ENCODE measurements at regions not wholly inside any gene's neighbourhood (a gene's known extent, or its start where the extent isn't known, plus 50 kb on each side); places are given as distances from the start of the nearest gene placed in this dataset.
A peak's percentile ranks its signal among the peaks of the same experiment; 100 is the strongest.

- POLR2A ChIA-PET: no interaction called here
Measured at GRCh38 chr5:142508591-142508990, 177.3 kb downstream of the FGF1 start.

GRCh38 chr5:142507531-142508372, 178.1 kb downstream of the FGF1 start:
- ChIA-PET CTCF (interaction anchor here (0.6 kb wide), 1 partner anchor 975 kb away, joined by 3 read pairs; no protein-coding TSS in a partner anchor), SMC1A (ENCODE audit: uncharacterized antibody, unreplicated experiment) (interaction anchor here (1.3 kb wide), 1 partner anchor 43 kb away, joined by 4 read pairs; no protein-coding TSS in a partner anchor), POLR2A (interaction anchor here (0.6 kb wide), 1 partner anchor 281 kb away, joined by 5 read pairs; no protein-coding TSS in a partner anchor), RAD21 (ENCODE audit: unreplicated experiment) (interaction anchor here (1.1 kb wide), 1 partner anchor 26 kb away, joined by 3 read pairs; no protein-coding TSS in a partner anchor)
- no peaks in the 10 kb centered on the region for H3K4me1 ChIP-seq (ENCODE audit: control insufficient read depth, insufficient read depth, low read length)
- no peaks in the 10 kb centered on the region for H3K27me3 ChIP-seq (replicated peaks in 1 of 2; ENCODE audit: control insufficient read depth in 2 of 2, insufficient read depth in 2 of 2, low read length in 1 of 2)
- no peak overlapping the region for H3K4me3 ChIP-seq
- no peaks in the 10 kb centered on the region for H3K9me3 ChIP-seq (replicated peaks; ENCODE audit: control insufficient read depth, insufficient read depth, low read length)
- no TSS peak for BruUV-seq (replicated peaks)
- intact Hi-C loops (cut with micrococcal nuclease; ENCODE audit: unreplicated experiment) (no loop called here), in situ Hi-C loops (cut with MboI) (no loop called here)
- H3K79me2 ChIP-seq (ENCODE audit: control insufficient read depth, insufficient read depth, low read length): no peaks in the 10 kb centered on the region
- 53% methylated on average over 21 of the region's 21 CpGs for WGBS (ENCODE audit: insufficient coverage, insufficient replicate concordance, low lambda C conversion rate, missing lambda C conversion rate)
- ATAC-seq (peak; percentile 78), DNase-seq (ENCODE audit: low read depth, low spot score) (peak; percentile 3), FAIRE-seq (no peak)
- H4K20me1 ChIP-seq (ENCODE audit: control insufficient read depth, insufficient read depth): no peaks in the 10 kb centered on the region
- H3K27ac ChIP-seq (ENCODE audit: control insufficient read depth, insufficient read depth): no peak overlapping the region
- H3K36me3 ChIP-seq (ENCODE audit: control insufficient read depth in 2 of 2, insufficient read depth in 2 of 2, low read length in 1 of 2): no peaks in the 10 kb centered on the region
- H2AFZ ChIP-seq (ENCODE audit: control insufficient read depth, low read depth, low read length): no peak overlapping the region
- no peak overlapping the region for H3K4me2 ChIP-seq (ENCODE audit: control insufficient read depth, insufficient read depth)
- H3K9ac ChIP-seq (ENCODE audit: control insufficient read depth, insufficient read depth, low read length): no peak overlapping the region
- TF ChIP-seq SREBF1 (IDR thresholded peaks at IDR 0.05; ENCODE audit: low read length) (no peak), MEF2B (IDR thresholded peaks at IDR 0.05; ENCODE audit: partially characterized antibody, poor library complexity, severe bottlenecking) (peak; percentile 11), KDM1A (IDR thresholded peaks at IDR 0.05; ENCODE audit: borderline replicate concordance) (no peak), E4F1 (IDR thresholded peaks at IDR 0.05; ENCODE audit: borderline replicate concordance, partially characterized antibody) (no peak)

More at GRCh38 chr5:142508591-142508990, 177.3 kb downstream of the FGF1 start:
- Histone ChIP-seq H3K9me3 (replicated peaks; ENCODE audit: control insufficient read depth, insufficient read depth, low read length) (no peaks in the 10 kb centered on the region), H3K27me3 (replicated peaks in 1 of 2; ENCODE audit: control insufficient read depth in 2 of 2, insufficient read depth in 2 of 2, low read length in 1 of 2) (no peaks in the 10 kb centered on the region), H3K4me1 (ENCODE audit: control insufficient read depth, insufficient read depth, low read length) (no peaks in the 10 kb centered on the region), H3K4me2 (ENCODE audit: control insufficient read depth, insufficient read depth) (no peak overlapping the region), H3K4me3 (no peak overlapping the region), H3K79me2 (ENCODE audit: control insufficient read depth, insufficient read depth, low read length) (no peaks in the 10 kb centered on the region), H4K20me1 (ENCODE audit: control insufficient read depth, insufficient read depth) (no peaks in the 10 kb centered on the region), H2AFZ (ENCODE audit: control insufficient read depth, low read depth, low read length) (no peak overlapping the region), H3K9ac (ENCODE audit: control insufficient read depth, insufficient read depth, low read length) (no peak overlapping the region), H3K27ac (ENCODE audit: control insufficient read depth, insufficient read depth) (no peak overlapping the region), H3K36me3 (ENCODE audit: control insufficient read depth in 2 of 2, insufficient read depth in 2 of 2, low read length in 1 of 2) (no peaks in the 10 kb centered on the region)
- ChIA-PET RAD21 (ENCODE audit: unreplicated experiment) (no interaction called here), CTCF (no interaction called here), SMC1A (ENCODE audit: uncharacterized antibody, unreplicated experiment) (interaction anchor here (1.3 kb wide), 1 partner anchor 42 kb away, joined by 4 read pairs; no protein-coding TSS in a partner anchor)
- ATAC-seq: no peak
- intact Hi-C loops (cut with micrococcal nuclease; ENCODE audit: unreplicated experiment) (no loop called here), in situ Hi-C loops (cut with MboI) (no loop called here)
- FAIRE-seq: no peak
- BruUV-seq (replicated peaks): no TSS peak
- WGBS (ENCODE audit: insufficient coverage, insufficient replicate concordance, low lambda C conversion rate, missing lambda C conversion rate): 72% methylated on average over 2 of the region's 2 CpGs
- TF ChIP-seq CBX3 (IDR thresholded peaks at IDR 0.05; ENCODE audit: borderline replicate concordance, low read depth) (no peak), RCOR1 (conservative IDR thresholded peaks at IDR 0.05; ENCODE audit: low read depth, low read length) (no peak)
- DNase-seq (ENCODE audit: low read depth, low spot score): no peak

Measured in GM12878 (cell line).